Stimulated activated CD8-positive, alpha-beta memory T cell treated with anti-CD3 and anti-CD28 coated beads, Interleukin-12 subunit alpha, Interleukin-12 subunit beta, amount 100 ng/mL, for 24 hours (primary cell): ENCODE measurements at regions not wholly inside any gene's neighbourhood (a gene's known extent, or its start where the extent isn't known, plus 50 kb on each side); places are given as distances from the start of the nearest gene placed in this dataset.

Source experiments
- DNase-seq: peaks from one replicate; pipeline ENCODE4 v3.0.0-alpha.2; 2020; ENCODE audit errors: extremely low read depth

- no peak for DNase-seq
These were observed 162.5 kb upstream of the SDK2 start for GRCh38 chr17:73806768-73807167.

- no peak for DNase-seq
These were observed 169.0 kb upstream of the SDK2 start for GRCh38 chr17:73813201-73813600.

GRCh38 chr17:73814075-73814474 is 169.8 kb upstream of the SDK2 start:
- no peak for DNase-seq

GRCh38 chr17:73815474-73815873 is 171.2 kb upstream of the SDK2 start:
- DNase-seq: no peak

GRCh38 chr17:73819440-73820395 is 175.5 kb upstream of the SDK2 start:
- no peak for DNase-seq

- no peak for DNase-seq
These were observed 176.6 kb upstream of the SDK2 start for GRCh38 chr17:73820686-73821448.

GRCh38 chr17:73821665-73822064 is 177.4 kb upstream of the SDK2 start:
- DNase-seq: no peak

GRCh38 chr17:73822371-73822770 is 178.1 kb upstream of the SDK2 start:
- DNase-seq: no peak

- no peak for DNase-seq
These were observed 179.4 kb upstream of the SDK2 start for GRCh38 chr17:73823684-73824083.

- DNase-seq: no peak
These were observed 180.1 kb upstream of the SDK2 start for GRCh38 chr17:73824321-73824720.

GRCh38 chr17:73826181-73826871 is 182.1 kb upstream of the SDK2 start:
- DNase-seq: no peak

GRCh38 chr17:73826872-73827228 is 182.6 kb upstream of the SDK2 start:
- DNase-seq: no peak

GRCh38 chr17:73827627-73828291 is 183.5 kb upstream of the SDK2 start:
- no peak for DNase-seq

- no peak for DNase-seq
These were observed 185.5 kb upstream of the SDK2 start for GRCh38 chr17:73829676-73830280.

- no peak for DNase-seq
These were observed 187.5 kb upstream of the SDK2 start for GRCh38 chr17:73831699-73832098.

- DNase-seq: no peak
These were observed 189.7 kb upstream of the SDK2 start for GRCh38 chr17:73833775-73834488.

- DNase-seq: no peak
These were observed 190.6 kb upstream of the SDK2 start for GRCh38 chr17:73834684-73835343.

GRCh38 chr17:73835605-73836004 is 191.4 kb upstream of the SDK2 start:
- DNase-seq: no peak

GRCh38 chr17:73838815-73839214 is 194.6 kb upstream of the SDK2 start:
- no peak for DNase-seq

- DNase-seq: no peak
These were observed 196.6 kb upstream of the SDK2 start for GRCh38 chr17:73840829-73841228.
